H9 (cell line): ENCODE measurements at regions not wholly inside any gene's neighbourhood (a gene's known extent, or its start where the extent isn't known, plus 50 kb on each side); places are given as distances from the start of the nearest gene placed in this dataset.

Experiments used
- DNase-seq: peaks from one replicate; pipeline ENCODE4 v3.0.0-alpha.2; 2017
- H2AFZ ChIP-seq: one replicate; pipeline ENCODE4 v1.6.1; 2013; ENCODE audit warnings: mild to moderate bottlenecking, low read length, control low read depth, moderate library complexity
- H2AK5ac ChIP-seq: 2 replicates; pipeline ENCODE4 v1.6.1; 2013; ENCODE audit warnings: low read length, control low read depth, mixed read lengths; ENCODE audit not compliant: insufficient read length
- H2BK120ac ChIP-seq: one replicate; pipeline ENCODE4 v1.6.1; 2013; ENCODE audit warnings: low read depth, mild to moderate bottlenecking, low read length, control low read depth, inconsistent platforms; ENCODE audit not compliant: poor library complexity, severe bottlenecking
- H2BK12ac ChIP-seq: 2 replicates; pipeline ENCODE4 v1.6.1; 2013; ENCODE audit warnings: low read length, control low read depth, mixed read lengths, low read depth; ENCODE audit not compliant: insufficient read length
- H2BK15ac ChIP-seq: 2 replicates; pipeline ENCODE4 v1.6.1; 2013; ENCODE audit warnings: low read depth, low read length, control low read depth
- H2BK20ac ChIP-seq: one replicate; pipeline ENCODE4 v1.6.1; 2013; ENCODE audit warnings: low read depth, mild to moderate bottlenecking, low read length, control low read depth, inconsistent platforms; ENCODE audit not compliant: poor library complexity, severe bottlenecking
- H2BK5ac ChIP-seq: 2 replicates; pipeline ENCODE4 v1.6.1; 2013; ENCODE audit warnings: low read length, control low read depth, mixed read lengths; ENCODE audit not compliant: insufficient read length
- H3K14ac ChIP-seq: 2 replicates; pipeline ENCODE4 v1.6.1; 2013; ENCODE audit warnings: low read length, control low read depth; ENCODE audit not compliant: insufficient read depth
- H3K18ac ChIP-seq: 2 replicates; pipeline ENCODE4 v1.6.1; 2013; ENCODE audit warnings: low read depth, mild to moderate bottlenecking, mixed read lengths, low read length, control low read depth; ENCODE audit not compliant: insufficient read length
- H3K23ac ChIP-seq: 2 replicates; pipeline ENCODE4 v1.6.1; 2013; ENCODE audit warnings: low read length, control low read depth, mixed read lengths, low read depth; ENCODE audit not compliant: insufficient read length
- H3K23me2 ChIP-seq: 2 replicates; pipeline ENCODE4 v1.6.1; 2013; ENCODE audit warnings: low read depth, mild to moderate bottlenecking, mixed read lengths, low read length, control low read depth; ENCODE audit not compliant: insufficient read length, poor library complexity, severe bottlenecking
- H3K27ac ChIP-seq: 2 replicates; pipeline ENCODE4 v1.5.1; 2013; ENCODE audit warnings: low read length, control low read depth, mixed read lengths, low read depth; ENCODE audit not compliant: insufficient read length
- H3K27me3 ChIP-seq: 2 replicates; pipeline ENCODE4 v1.6.1; 2013; ENCODE audit warnings: low read length, control low read depth, inconsistent platforms; ENCODE audit not compliant: insufficient read depth
- H3K4ac ChIP-seq: 2 replicates; pipeline ENCODE4 v1.6.1; 2013; ENCODE audit warnings: low read depth, mild to moderate bottlenecking, control low read depth, inconsistent platforms, low read length, moderate library complexity
- H3K4me1 ChIP-seq: 2 replicates; pipeline ENCODE4 v1.6.1; 2013; ENCODE audit warnings: low read length, control low read depth, inconsistent platforms; ENCODE audit not compliant: insufficient read depth
- H3K4me2 ChIP-seq: 2 replicates; pipeline ENCODE4 v1.6.1; 2013; ENCODE audit warnings: low read length, control low read depth, mixed read lengths; ENCODE audit not compliant: insufficient read length, insufficient read depth
- H3K56ac ChIP-seq: 2 replicates; pipeline ENCODE4 v1.6.1; 2013; ENCODE audit warnings: low read depth, mild to moderate bottlenecking, mixed read lengths, low read length, control low read depth; ENCODE audit not compliant: insufficient read length
- H3K79me1 ChIP-seq: 2 replicates; pipeline ENCODE4 v1.6.1; 2013; ENCODE audit warnings: low read depth, mild to moderate bottlenecking, moderate library complexity, low read length, control low read depth, inconsistent platforms; ENCODE audit not compliant: insufficient read depth, poor library complexity, severe bottlenecking
- H3K79me2 ChIP-seq: 2 replicates; pipeline ENCODE4 v1.6.1; 2013; ENCODE audit warnings: low read length, control low read depth, inconsistent platforms; ENCODE audit not compliant: insufficient read depth
- H3K9ac ChIP-seq: 2 replicates; pipeline ENCODE4 v1.6.1; 2013; ENCODE audit warnings: low read length, control low read depth, mixed read lengths; ENCODE audit not compliant: insufficient read length; ENCODE audit errors: extremely low read depth
- H3K9me3 ChIP-seq: one replicate; pipeline ENCODE4 v1.6.1; 2013; ENCODE audit warnings: low read depth, low read length, inconsistent platforms; ENCODE audit not compliant: control insufficient read depth
- H3T11ph ChIP-seq: one replicate; pipeline ENCODE4 v1.6.1; 2013; ENCODE audit warnings: mild to moderate bottlenecking, low read length, control low read depth, inconsistent platforms
- H4K20me1 ChIP-seq: one replicate; pipeline ENCODE4 v1.6.1; 2013; ENCODE audit not compliant: control insufficient read depth, insufficient read length, insufficient read depth
- H4K5ac ChIP-seq: 2 replicates; pipeline ENCODE4 v1.6.1; 2013; ENCODE audit warnings: low read depth, mild to moderate bottlenecking, mixed read lengths, low read length, control low read depth; ENCODE audit not compliant: insufficient read length
- H4K8ac ChIP-seq: replicated peaks from 2 replicates; pipeline ENCODE4 v1.6.1; 2013; ENCODE audit warnings: low read length, control low read depth, mixed read lengths, low read depth; ENCODE audit not compliant: insufficient read length
- H4K91ac ChIP-seq: 2 replicates; pipeline ENCODE4 v1.6.1; 2013; ENCODE audit warnings: low read depth, mild to moderate bottlenecking, moderate library complexity, mixed read lengths, low read length, control low read depth; ENCODE audit not compliant: insufficient read length
- H3K27ac Mint-ChIP-seq, 3 experiments: 2 replicates in 2 of 3; 3 replicates in 1 of 3; pipeline ENCODE4 v1.8.0; 2020 to 2021; ENCODE audit warnings: mixed read lengths in 3 of 3, mild to moderate bottlenecking in 1 of 3, moderate library complexity in 1 of 3
- H3K27me3 Mint-ChIP-seq: 2 replicates; pipeline ENCODE4 v1.8.0; 2021; ENCODE audit warnings: low read depth, mild to moderate bottlenecking, moderate library complexity, mixed read lengths
- H3K36me3 Mint-ChIP-seq, 3 experiments: 2 replicates in 2 of 3; 3 replicates in 1 of 3; pipeline ENCODE4 v1.8.0; 2020 to 2021; ENCODE audit warnings: low read depth in 3 of 3, mixed read lengths in 3 of 3; ENCODE audit not compliant: insufficient read depth in 1 of 3
- H3K4me1 Mint-ChIP-seq, 2 experiments: 2 replicates each; pipeline ENCODE4 v1.8.0; 2020; ENCODE audit warnings: mixed read lengths in 2 of 2
- H3K4me3 Mint-ChIP-seq, 2 experiments: 2 replicates in 1 of 2; 3 replicates in 1 of 2; pipeline ENCODE4 v1.8.0; 2020 to 2021; ENCODE audit warnings: mild to moderate bottlenecking in 2 of 2, mixed read lengths in 2 of 2, moderate library complexity in 1 of 2
- H3K9me3 Mint-ChIP-seq, 2 experiments: 2 replicates in 1 of 2; 3 replicates in 1 of 2; pipeline ENCODE4 v1.8.0; 2020; ENCODE audit warnings: mild to moderate bottlenecking in 2 of 2, mixed read lengths in 2 of 2, moderate library complexity in 1 of 2
- CTCF ChIP-seq: fragments of 200-600 bp; sonication (generic); conservative IDR thresholded peaks from 3 replicates; pipeline ENCODE4 v1.8.0; 2021; ENCODE audit warnings: antibody characterized with exemption, mild to moderate bottlenecking
- WGBS: extraction: QIAGEN DNeasy Blood & Tissue Kit; methylation state at CpG from one replicate; pipeline ENCODE4 v1.1.7; 2013; ENCODE audit warnings: missing lambda C conversion rate, low lambda C conversion rate, mixed read lengths; ENCODE audit not compliant: insufficient read length; ENCODE audit errors: extremely low coverage; 5-methylcytosine and 5-hydroxymethylcytosine counted together

GRCh38 chr16:86368261-86368660 lies 142.1 kb upstream of the FOXF1 start:
- no peak overlapping the region for H3K27ac ChIP-seq
- Mint-ChIP-seq H3K9me3 (no peaks in the 10 kb centered on the region; a peak in 1 of 5 replicates), H3K27me3 (peaks cover 8% of the 10 kb centered on the region; the same call in 1 of the 2 replicates), H3K4me1 (peaks cover 34 to 49% of the 10 kb centered on the region in 2 experiments), H3K36me3 (no peaks in the 10 kb centered on the region), H3K4me3 (no peak overlapping the region), H3K27ac (no peak overlapping the region)
- WGBS = no CpG with 5 or more reads among the region's 12 CpGs
- H3K9me3 ChIP-seq = no peaks in the 10 kb centered on the region
- H2BK20ac ChIP-seq = no peak overlapping the region
- no peak overlapping the region for H2BK15ac ChIP-seq
- H2AK5ac ChIP-seq = no peak overlapping the region
- H3K23me2 ChIP-seq = no peaks in the 10 kb centered on the region
- no peak overlapping the region for H4K5ac ChIP-seq
- no peaks in the 10 kb centered on the region for H4K20me1 ChIP-seq
- no peak for DNase-seq
- no peak overlapping the region for H3K9ac ChIP-seq
- no peaks in the 10 kb centered on the region for H3K79me2 ChIP-seq
- H3K27me3 ChIP-seq = no peaks in the 10 kb centered on the region
- no peaks in the 10 kb centered on the region; the same call in 1 of the 2 replicates for H3K4me1 ChIP-seq
- H3K4me2 ChIP-seq = no peak overlapping the region
- H3K18ac ChIP-seq = no peak overlapping the region
- H3T11ph ChIP-seq = no peak overlapping the region
- H2AFZ ChIP-seq = no peak overlapping the region
- H3K79me1 ChIP-seq = no peaks in the 10 kb centered on the region
- H4K91ac ChIP-seq = no peak overlapping the region
- no peak overlapping the region for H4K8ac ChIP-seq
- no peak overlapping the region for H3K14ac ChIP-seq
- H3K23ac ChIP-seq = no peak overlapping the region
- H3K56ac ChIP-seq = no peak overlapping the region
- no peak overlapping the region for H2BK12ac ChIP-seq
- no peak for TF ChIP-seq CTCF
- H2BK5ac ChIP-seq = no peak overlapping the region
- no peak overlapping the region for H2BK120ac ChIP-seq
- H3K4ac ChIP-seq = no peak overlapping the region
